ENCODE measurements at regions not wholly inside any gene's neighbourhood (a gene's known extent, or its start where the extent isn't known, plus 50 kb on each side); places are given as distances from the start of the nearest gene placed in this dataset.
A peak's percentile ranks its signal among the peaks of the same experiment; 100 is the strongest.

GRCh38 chr16:49921791-49922456 is 66.0 kb upstream of the ZNF423 start:
- Histone ChIP-seq H3F3A (ENCODE audit: insufficient read depth) (no peaks in the 10 kb centered on the region), H3K79me2 (ENCODE audit: insufficient read depth) (no peaks in the 10 kb centered on the region), H3K9me3 (ENCODE audit: low read depth) (no peaks in the 10 kb centered on the region), H3K4me1 (ENCODE audit: insufficient read depth) (no peaks in the 10 kb centered on the region), H3K4me3 (no peak overlapping the region), H3K9ac (no peak overlapping the region), H4K20me1 (ENCODE audit: insufficient read depth) (no peaks in the 10 kb centered on the region), H2AFZ (no peak overlapping the region), H3K27me3 (replicated peaks; ENCODE audit: insufficient read depth) (peaks cover 6% of the 10 kb centered on the region; the same call in 1 of the 2 replicates), H3K36me3 (ENCODE audit: low read depth) (no peaks in the 10 kb centered on the region), H3K4me2 (ENCODE audit: unreplicated experiment) (no peak overlapping the region), H3K9me2 (ENCODE audit: insufficient read depth) (no peaks in the 10 kb centered on the region), H3K27ac (no peak overlapping the region)
- in situ Hi-C loops (cut with MboI): no loop called here
- 22 to 24% methylated on average over 6 of the region's 6 CpGs for WGBS, 2 experiments (ENCODE audit: low coverage in 1 of 2, low lambda C conversion rate in 2 of 2, missing lambda C conversion rate in 2 of 2)
- TF ChIP-seq EZH2 (IDR thresholded peaks at IDR 0.05; ENCODE audit: insufficient read depth, poor library complexity, severe bottlenecking) (no peak), EZH2phosphoT487 (IDR thresholded peaks at IDR 0.05; ENCODE audit: insufficient read depth, low read depth) (no peak)
- peak; percentile 54 for DNase-seq

GRCh38 chr16:49923411-49923810 is 67.5 kb upstream of the ZNF423 start:
- no peaks in the 10 kb centered on the region for H3K9me3 ChIP-seq (ENCODE audit: low read depth)
- no peaks in the 10 kb centered on the region for H3K4me1 ChIP-seq (ENCODE audit: insufficient read depth)
- no peak overlapping the region for H3K4me3 ChIP-seq
- H3K79me2 ChIP-seq (ENCODE audit: insufficient read depth): no peaks in the 10 kb centered on the region
- no peaks in the 10 kb centered on the region for H3K9me2 ChIP-seq (ENCODE audit: insufficient read depth)
- 71 to 72% methylated on average over 12 of the region's 12 CpGs for WGBS, 2 experiments (ENCODE audit: low coverage in 1 of 2, low lambda C conversion rate in 2 of 2, missing lambda C conversion rate in 2 of 2)
- TF ChIP-seq EZH2phosphoT487 (IDR thresholded peaks at IDR 0.05; ENCODE audit: insufficient read depth, low read depth): no peak
- no peak for TF ChIP-seq EZH2 (IDR thresholded peaks at IDR 0.05; ENCODE audit: insufficient read depth, poor library complexity, severe bottlenecking)
- no peaks in the 10 kb centered on the region for H3K36me3 ChIP-seq (ENCODE audit: low read depth)
- peaks cover 6% of the 10 kb centered on the region; the same call in 1 of the 2 replicates for H3K27me3 ChIP-seq (replicated peaks; ENCODE audit: insufficient read depth)
- H2AFZ ChIP-seq: no peak overlapping the region
- H3K9ac ChIP-seq: no peak overlapping the region
- DNase-seq: no peak
- no peaks in the 10 kb centered on the region for H3F3A ChIP-seq (ENCODE audit: insufficient read depth)
- in situ Hi-C loops (cut with MboI): no loop called here
- no peak overlapping the region for H3K4me2 ChIP-seq (ENCODE audit: unreplicated experiment)
- H4K20me1 ChIP-seq (ENCODE audit: insufficient read depth): no peaks in the 10 kb centered on the region
- H3K27ac ChIP-seq: no peak overlapping the region

- in situ Hi-C loops (cut with MboI): no loop called here
- no peaks in the 10 kb centered on the region for H3F3A ChIP-seq (ENCODE audit: insufficient read depth)
- TF ChIP-seq EZH2phosphoT487 (IDR thresholded peaks at IDR 0.05; ENCODE audit: insufficient read depth, low read depth) (no peak), EZH2 (IDR thresholded peaks at IDR 0.05; ENCODE audit: insufficient read depth, poor library complexity, severe bottlenecking) (no peak)
- DNase-seq: no peak
- no peak overlapping the region for H2AFZ ChIP-seq
- 43 to 51% methylated on average over 7 of the region's 7 CpGs for WGBS, 2 experiments (ENCODE audit: low coverage in 1 of 2, low lambda C conversion rate in 2 of 2, missing lambda C conversion rate in 2 of 2)
- H3K27ac ChIP-seq: no peak overlapping the region
- no peak overlapping the region for H3K4me3 ChIP-seq
- H3K4me2 ChIP-seq (ENCODE audit: unreplicated experiment): no peak overlapping the region
- H3K36me3 ChIP-seq (ENCODE audit: low read depth): no peaks in the 10 kb centered on the region
- H3K9ac ChIP-seq: no peak overlapping the region
- H3K9me2 ChIP-seq (ENCODE audit: insufficient read depth): no peaks in the 10 kb centered on the region
- no peaks in the 10 kb centered on the region for H3K9me3 ChIP-seq (ENCODE audit: low read depth)
- peaks cover 6% of the 10 kb centered on the region; the same call in 1 of the 2 replicates for H3K27me3 ChIP-seq (replicated peaks; ENCODE audit: insufficient read depth)
- H4K20me1 ChIP-seq (ENCODE audit: insufficient read depth): no peaks in the 10 kb centered on the region
- H3K4me1 ChIP-seq (ENCODE audit: insufficient read depth): no peaks in the 10 kb centered on the region
- no peaks in the 10 kb centered on the region for H3K79me2 ChIP-seq (ENCODE audit: insufficient read depth)
Measured at GRCh38 chr16:49924078-49924477, 68.2 kb upstream of the ZNF423 start.

GRCh38 chr16:49926941-49927340 is 71.0 kb upstream of the ZNF423 start:
- no peak for DNase-seq
- WGBS, 2 experiments (ENCODE audit: low coverage in 1 of 2, low lambda C conversion rate in 2 of 2, missing lambda C conversion rate in 2 of 2): 68 to 75% methylated on average over 2 of the region's 2 CpGs
- Histone ChIP-seq H3K79me2 (ENCODE audit: insufficient read depth) (no peaks in the 10 kb centered on the region), H4K20me1 (ENCODE audit: insufficient read depth) (no peaks in the 10 kb centered on the region), H3K4me2 (ENCODE audit: unreplicated experiment) (no peak overlapping the region), H3F3A (ENCODE audit: insufficient read depth) (no peaks in the 10 kb centered on the region), H3K9me2 (ENCODE audit: insufficient read depth) (no peaks in the 10 kb centered on the region), H3K4me1 (ENCODE audit: insufficient read depth) (no peaks in the 10 kb centered on the region), H3K27ac (no peak overlapping the region), H2AFZ (no peak overlapping the region), H3K9me3 (ENCODE audit: low read depth) (no peaks in the 10 kb centered on the region), H3K9ac (no peak overlapping the region), H3K27me3 (replicated peaks; ENCODE audit: insufficient read depth) (peaks cover 6% of the 10 kb centered on the region; the same call in 1 of the 2 replicates), H3K4me3 (no peak overlapping the region), H3K36me3 (ENCODE audit: low read depth) (no peaks in the 10 kb centered on the region)
- no peak for TF ChIP-seq EZH2phosphoT487 (IDR thresholded peaks at IDR 0.05; ENCODE audit: insufficient read depth, low read depth)
- no peak for TF ChIP-seq EZH2 (IDR thresholded peaks at IDR 0.05; ENCODE audit: insufficient read depth, poor library complexity, severe bottlenecking)
- in situ Hi-C loops (cut with MboI): no loop called here
